CD4-positive, alpha-beta T cell treated with Interleukin-10 for 1 hour (primary cell): ENCODE measurements at regions not wholly inside any gene's neighbourhood (a gene's known extent, or its start where the extent isn't known, plus 50 kb on each side); places are given as distances from the start of the nearest gene placed in this dataset.

ENCODE experiments used
- DNase-seq: peaks from one replicate; pipeline ENCODE4 v3.0.0-alpha.2; 2020

DNA sequence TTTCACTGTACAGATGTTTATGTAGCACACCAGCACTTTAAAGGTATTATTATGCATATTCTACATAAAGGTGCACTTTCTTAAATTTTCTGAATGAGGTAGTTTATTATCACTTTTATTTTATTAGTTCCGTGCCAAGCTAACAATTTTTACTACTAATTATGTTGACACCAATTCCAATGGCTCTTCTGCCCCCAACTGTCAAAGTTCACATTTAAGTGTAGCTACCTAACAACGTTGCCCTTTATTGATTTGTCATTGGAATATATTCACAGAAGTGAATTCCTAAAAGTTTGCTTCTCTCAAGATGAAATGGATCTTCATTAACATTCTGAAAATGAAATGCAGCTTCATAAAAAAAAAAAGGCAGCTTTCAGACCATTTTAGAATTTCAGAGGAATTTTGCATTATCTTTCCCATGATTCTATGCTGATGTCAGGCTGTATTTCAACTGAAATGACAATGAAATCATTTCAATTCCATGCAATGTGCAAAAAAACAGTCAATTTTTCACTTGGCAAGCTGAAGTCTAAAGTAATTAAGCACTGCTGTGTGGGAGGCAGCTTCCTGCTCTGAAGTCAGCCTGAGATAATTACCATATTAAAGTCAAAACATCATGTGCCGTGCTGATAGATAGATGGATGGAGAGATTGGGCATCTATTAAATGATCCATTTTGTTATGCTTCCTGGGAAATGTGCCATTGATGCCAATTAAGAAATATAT, 229.2 kb downstream of the TTLL7 start:
- no peak for DNase-seq

DNA sequence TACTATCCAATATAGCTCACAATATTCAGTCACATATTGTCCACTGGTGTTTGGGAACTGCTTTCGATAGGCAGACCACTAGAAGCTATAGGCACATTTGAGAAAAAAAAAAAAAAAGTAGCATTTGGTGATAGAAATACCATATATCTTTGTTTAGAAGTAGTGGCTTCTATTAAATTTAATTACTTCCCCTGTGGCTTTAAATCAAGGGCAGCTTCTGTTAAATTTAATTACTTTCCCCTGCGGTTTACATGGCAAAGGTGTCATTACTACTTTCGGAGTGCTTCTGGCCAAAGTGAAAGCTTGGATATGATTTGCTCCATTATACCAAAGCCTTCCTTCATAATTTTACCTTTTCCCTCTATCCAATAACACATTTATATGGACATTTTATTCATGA, 229.9 kb downstream of the TTLL7 start:
- DNase-seq: no peak

DNA sequence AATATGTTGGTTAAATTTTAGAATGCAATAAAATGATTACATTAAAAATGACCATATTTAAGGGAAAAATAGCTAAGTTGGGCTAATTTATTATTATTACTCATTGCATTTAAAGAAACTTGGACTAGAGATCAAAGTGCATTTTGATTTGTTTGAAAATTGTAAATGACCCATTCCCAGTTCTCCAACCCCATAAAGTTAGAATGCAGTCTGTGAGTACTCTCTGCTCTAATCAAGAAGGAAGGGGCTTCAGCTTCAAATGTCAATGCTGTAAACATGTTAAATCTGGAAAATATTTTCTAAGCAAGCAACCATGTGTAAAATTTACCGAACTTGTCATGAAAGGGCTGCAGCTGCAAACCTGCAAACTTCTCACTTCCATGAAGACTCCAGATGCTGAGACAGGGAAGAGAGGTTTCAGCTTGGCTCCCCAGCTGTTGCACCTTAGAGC, 232.7 kb downstream of the TTLL7 start:
- DNase-seq: no peak

- DNase-seq: no peak
Measured at GRCh38 chr1:83765125-83765524, 233.8 kb downstream of the TTLL7 start.

DNA sequence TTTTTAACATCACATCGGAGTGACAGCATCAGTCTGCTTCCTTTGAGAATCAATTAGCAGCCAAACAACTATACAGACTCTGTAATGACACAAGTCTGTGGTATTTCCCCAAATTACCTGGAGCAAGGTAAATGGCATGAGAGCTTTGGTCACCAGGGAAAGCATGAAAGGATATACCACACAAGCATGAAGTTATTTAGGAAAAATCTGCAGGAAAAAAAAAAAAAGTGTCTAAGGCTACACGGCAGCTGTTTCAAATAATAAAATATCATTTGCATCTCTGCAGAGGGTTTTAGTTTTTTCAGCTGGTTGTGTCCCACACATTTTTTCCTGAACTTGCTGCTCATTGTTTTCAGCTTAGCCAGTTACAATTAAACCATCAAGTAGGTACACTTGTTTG, 234.7 kb downstream of the TTLL7 start:
- no peak for DNase-seq

DNA sequence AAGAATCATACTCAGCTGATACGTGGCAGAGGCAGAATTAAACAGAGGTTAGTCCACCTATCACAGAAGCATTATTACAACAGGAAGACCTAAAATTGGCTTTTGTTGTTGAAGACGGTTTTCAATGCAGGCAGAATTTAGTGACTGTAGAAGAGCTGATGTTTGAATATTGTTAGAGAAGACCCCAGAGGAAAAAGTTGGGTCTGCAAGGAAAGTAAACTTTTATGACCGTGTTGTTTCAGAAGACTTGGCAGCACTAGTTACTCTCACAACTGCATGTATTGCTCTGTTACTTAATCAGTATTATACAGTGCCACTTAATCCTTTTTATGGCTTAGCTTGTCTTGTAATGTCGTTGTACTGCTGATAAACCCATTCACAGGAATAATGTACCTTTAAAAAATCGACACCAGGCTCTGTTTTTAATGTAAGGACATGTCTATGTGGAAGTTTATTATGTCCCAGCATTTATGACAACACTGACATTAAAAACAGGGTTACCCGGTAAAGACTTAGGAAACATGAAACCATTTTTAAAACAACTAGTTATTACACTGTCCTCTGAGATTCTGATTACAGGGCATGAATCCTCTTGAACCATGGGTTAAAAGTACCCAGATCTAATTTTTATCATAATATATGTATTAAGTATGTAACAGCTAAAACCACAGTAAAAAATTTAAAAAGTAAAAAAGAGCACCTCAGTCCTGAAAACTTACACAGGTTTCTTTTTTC, 235.4 kb downstream of the TTLL7 start:
- DNase-seq: no peak

GRCh38 chr1:83762416-83762815, 236.5 kb downstream of the TTLL7 start:
- DNase-seq: no peak

DNA sequence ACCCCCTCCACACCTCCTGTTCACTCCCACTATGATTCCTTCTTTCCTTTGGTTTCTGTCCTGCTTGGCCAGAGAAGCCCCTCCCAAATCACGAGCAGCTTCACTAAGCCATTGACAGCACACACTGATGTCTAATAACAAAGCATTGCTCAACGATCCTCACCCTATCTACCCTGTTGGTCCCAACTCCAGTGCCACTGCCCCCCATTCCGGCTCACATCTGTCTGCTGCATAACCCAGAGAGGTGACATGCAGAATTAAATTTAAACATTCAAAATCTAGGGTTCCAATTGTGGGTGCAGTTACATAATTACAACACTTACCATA, 236.9 kb downstream of the TTLL7 start:
- DNase-seq: no peak

DNA sequence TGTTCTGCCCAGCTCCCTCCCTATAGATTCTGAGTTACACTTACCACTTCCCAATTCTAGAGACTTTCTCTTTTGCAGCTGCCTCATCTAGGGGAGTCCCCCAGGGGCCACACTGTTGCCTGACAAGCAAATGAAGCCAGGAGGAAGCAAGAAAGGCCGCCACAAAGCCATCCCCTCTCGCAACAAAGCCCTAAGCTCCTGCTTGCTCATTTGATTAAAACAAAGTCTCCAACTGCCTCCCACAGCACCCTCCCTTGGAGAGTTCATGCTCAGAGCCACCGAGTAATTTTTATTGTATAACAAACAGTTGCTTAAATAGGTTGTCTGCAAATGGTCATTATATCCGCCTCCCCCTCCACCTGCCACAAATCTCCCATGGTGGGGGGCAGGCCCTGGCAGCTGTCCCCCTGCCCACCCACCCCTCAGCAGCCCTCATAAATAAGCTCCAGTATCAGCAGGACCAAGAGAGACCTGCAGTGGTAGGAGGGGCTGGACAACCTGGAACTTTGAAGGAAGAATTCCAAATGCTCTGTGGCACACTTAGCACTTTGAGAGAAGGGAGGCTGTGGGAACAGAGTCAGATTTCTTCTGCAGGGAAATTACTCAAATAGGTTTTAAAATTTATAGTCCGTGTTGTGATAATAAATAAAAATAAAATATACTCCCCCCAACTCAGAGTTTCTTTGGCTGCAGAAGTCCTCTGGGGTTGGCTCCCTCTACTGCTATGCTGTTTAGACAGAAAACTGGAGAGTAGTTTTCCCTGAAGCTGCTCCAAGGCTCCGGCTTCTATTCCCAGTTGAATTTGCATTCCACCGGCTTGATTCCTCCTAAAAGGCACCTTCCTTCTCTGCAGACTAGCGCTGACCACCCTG, 237.5 kb downstream of the TTLL7 start:
- DNase-seq: no peak

DNA sequence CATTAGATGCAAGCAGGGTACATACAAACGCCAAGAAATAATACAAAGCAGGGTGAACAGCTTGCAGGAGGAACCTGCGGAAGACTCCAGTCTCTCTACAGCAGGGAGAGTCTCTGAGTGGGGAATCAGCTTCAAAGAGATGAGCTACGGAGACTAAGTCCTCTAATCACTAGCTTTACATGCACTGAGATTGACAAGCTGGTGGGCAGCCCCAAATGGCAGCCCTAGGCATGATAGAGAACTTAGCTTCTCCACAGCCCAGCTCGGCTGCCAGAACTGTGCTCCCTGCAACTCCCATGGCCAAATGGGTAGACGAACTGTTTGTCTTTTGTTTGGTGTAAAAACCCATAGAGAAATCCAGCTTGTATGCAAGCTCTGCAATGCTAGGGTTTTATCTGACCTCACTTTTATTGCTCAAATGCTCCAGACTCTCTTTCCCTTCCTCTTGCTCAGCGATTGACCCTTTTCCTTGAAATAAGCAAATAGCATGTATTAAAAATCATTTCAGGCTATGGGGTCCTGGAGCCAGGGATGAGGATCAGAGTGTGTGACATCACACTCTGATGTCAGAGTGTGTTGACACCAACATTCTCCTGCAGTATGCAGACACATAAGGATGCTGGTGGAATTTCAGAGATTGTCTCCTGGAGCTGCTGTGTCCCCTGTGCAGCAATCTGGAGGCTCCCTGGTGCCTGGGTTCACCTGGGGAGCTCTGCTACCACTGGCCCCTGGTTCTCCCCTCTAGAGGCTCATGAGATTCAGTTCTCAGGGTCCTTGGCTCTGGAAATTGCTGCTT, 238.5 kb downstream of the TTLL7 start:
- DNase-seq: no peak

DNA sequence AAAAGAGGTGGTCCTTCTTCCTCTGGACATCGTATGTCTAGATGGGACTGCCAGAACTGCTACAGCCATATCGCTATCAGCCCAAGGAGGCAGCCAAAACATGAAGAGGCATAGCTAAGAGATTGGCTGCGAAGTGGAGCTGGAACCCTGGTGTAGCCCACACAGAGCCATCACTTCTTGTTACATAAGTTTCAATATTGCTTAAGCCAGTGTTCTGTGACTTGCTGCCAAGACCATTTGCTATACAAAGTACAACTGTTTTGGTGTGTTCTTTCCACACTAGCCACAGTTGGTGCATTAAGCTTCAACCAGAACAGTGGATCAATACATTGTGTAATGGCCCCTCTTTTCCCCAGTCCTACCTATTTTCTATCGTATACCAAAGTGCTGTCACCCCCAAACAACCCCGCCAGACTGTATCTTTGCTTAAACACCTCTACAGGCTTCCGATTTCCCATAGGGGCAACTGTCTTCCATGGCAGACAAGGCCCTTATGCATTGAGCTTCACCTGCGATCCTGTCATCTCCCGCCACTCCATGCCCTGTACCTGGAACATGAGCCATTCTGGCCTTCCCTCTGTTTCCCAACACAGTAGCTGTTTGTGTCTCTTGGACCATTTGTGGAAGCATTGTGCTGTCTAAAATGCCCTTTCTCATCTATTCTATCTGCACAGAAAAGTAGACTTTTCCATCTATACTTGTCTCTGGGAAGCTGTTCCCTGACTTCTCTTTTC, 241.8 kb downstream of the TTLL7 start:
- no peak for DNase-seq

DNA sequence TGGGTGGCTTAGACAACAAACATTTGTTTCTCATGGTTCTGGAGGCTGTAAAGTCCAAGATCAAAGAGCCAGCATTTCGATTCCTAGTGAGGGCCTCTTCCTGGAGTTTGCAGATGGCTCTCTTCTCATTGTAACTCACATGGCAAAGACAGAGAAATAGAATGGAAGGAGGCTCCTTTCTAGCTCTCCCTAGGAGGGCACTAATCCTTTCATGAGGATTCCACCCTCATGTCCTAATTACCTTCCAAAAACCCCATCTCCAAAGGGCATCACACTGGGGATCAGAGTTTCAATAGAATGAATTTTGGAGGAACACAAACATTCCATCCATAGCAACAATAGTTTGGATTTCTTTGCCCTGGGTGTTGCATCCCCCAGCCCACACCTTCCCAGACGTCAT, 247.3 kb downstream of the TTLL7 start:
- no peak for DNase-seq

DNA sequence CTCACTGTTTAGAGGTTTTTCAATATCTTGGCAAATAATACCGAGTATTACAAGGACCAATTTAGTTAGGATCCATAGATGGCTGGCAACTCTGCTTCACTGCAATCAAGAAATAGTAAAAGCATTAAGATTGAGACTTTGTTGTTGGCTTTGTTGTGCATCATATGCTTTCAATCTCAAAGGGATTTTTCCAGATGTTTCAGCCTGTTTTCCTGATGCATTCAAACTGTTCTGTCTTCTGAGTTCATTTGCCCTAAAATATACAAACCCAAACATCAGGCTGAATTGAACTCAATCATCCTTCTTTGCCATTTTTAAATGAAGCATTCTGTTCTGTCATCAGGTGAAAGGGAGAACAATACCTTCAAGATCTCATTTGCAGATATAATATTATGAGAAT, 248.7 kb downstream of the TTLL7 start:
- DNase-seq: no peak

DNA sequence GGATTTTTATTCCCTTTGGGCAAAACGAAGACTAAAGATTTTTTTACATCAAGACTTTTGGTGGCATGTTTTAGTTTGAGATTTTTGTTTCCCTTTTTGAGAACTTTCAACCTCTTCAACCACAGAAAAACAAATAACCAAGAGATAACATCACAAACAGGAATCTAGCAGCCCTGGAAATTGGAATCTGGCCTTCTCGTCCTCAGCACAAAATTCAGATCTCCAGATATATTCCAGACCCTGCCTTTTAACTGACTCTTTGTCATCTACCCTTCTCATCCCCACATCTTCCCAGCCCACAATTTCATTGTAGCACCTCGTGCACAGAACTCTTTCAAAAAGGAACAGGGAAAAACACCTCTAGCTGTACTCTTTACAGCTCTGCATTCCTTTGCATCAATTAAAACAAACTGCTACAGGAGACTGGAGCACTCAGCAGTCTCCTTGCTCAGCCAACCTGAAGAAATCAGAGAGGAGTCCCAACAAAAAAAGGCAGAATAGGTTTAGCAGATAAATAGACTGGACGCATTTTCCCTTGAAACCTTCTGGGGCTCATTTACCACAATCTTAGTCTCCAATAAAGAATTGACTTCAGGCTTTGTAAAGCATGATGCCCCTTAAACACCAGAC, 251.0 kb downstream of the TTLL7 start:
- no peak for DNase-seq

DNA sequence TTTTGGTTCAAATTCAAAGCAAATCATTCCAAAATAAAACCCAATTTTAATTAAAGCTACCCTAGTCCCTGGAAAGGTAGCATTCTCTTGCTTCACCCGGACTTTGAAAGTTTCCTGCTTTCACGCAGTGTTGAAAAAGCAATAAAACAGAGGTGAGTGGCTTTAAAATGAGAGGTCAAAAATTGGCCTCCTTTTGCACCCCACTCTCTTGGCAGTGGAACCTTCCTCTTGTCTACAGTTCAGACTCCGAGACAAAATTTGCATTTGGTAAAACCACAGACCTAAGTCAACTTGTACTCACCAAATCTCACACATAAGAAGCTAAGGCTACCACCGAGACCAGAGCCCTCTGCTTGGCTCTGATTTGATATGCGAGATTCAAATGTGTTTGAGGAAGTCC, 252.7 kb downstream of the TTLL7 start:
- no peak for DNase-seq

DNA sequence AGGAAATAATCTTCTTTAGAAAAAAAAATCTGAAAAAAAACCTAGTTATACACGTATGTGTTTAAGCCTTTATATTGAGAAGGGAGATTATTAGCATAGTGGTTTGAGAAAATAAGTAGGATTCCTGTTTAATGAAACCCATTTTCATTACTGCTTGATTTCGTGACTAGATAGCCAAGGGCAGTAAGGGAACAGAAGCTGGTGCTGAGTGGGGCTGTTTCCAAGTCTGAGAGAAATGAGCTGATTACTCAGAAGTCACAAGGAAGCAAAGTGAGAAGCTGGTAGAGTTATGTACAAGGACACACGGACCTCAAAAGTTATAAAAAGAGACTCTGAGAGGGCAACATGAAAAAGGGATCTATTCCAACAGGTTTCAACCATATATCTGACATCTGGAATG, 256.5 kb downstream of the TTLL7 start:
- DNase-seq: no peak

GRCh38 chr1:83741770-83742169, 257.2 kb downstream of the TTLL7 start:
- DNase-seq: no peak

DNA sequence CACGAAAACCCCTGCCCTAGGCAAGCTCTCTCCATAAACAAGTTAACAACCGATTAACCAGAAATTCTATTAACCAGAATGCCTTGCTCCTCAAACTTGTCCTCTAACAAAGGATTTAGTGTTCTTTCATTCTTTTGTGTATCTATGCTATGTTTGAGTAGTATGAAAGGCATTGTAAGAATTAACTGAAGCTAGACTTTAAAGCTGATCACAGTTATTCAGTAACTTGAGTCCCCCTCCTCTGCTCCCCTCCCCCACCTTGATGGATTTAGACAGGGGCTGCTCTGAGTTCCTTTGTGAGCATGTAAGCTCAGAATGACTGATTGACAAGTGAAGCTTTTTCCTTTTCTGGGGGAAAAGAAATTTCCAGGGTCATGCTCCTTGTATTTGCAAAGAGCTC, 257.6 kb downstream of the TTLL7 start:
- DNase-seq: no peak

DNA sequence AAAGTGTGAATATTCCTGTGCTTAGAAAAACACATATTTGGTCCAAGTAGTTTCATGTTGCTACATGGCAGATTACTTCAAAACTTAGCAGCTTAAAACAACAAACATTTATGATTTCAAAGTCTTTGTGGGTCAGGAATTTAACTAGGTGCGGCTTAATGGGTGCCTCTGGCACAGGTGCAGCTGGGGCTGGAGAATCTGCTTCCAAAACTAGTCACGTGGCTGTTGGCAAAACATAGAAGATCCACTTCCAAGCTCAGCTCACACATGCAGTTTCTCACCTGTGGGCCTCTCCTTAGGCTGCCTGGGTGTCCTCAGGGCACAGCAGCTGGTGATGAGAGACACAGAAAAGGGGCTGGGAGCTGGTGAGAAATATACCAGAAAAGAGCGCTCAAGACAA, 263.4 kb downstream of the TTLL7 start:
- DNase-seq: no peak

GRCh38 chr1:83734420-83734819, 264.5 kb downstream of the TTLL7 start:
- DNase-seq: no peak

DNA sequence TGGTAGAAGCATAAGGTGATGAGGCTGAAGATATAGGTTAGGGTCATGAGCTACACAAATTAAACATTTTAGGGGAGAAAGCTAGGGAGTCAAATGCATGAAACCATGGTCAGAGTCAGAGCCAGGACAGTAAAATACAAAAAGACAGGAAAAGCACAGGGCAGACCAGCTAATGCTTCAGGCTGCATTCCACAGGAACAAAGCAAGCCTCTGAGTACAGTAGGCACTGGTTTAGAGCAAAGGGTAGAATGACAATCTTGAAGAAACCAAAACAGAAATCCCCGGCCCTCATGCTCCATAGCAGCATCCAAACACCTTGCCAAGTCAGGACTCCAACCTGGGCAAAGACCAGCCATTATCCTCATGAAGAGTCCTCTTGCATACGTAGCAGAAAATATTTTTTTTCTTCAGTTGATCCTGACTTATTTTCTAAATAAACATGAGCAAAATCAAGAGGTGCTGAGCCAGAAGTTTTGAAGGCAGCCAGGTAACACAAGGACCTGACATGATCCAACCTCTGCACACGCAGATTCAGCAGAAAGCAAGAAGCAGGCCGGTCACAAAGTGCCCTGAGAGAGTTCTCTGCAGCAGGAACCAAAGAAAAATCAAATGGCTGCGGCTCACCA, 273.1 kb downstream of the TTLL7 start:
- DNase-seq: no peak
